Transverse colon (tissue), 4 donors: ENCODE measurements at regions not wholly inside any gene's neighbourhood (a gene's known extent, or its start where the extent isn't known, plus 50 kb on each side); places are given as distances from the start of the nearest gene placed in this dataset.

Source experiments
- DNase-seq: peaks from one replicate; pipeline ENCODE4 v3.0.0-alpha.2; 2019
- H3K27ac ChIP-seq, 4 donors: fragments of 200-600 bp; sonication (generic); 2 replicates each; pipeline ENCODE4 v1.5.1; 2016 to 2018; ENCODE audit warnings: inconsistent platforms in 4 of 4
- H3K27me3 ChIP-seq: fragments of 200-600 bp; sonication (generic); 2 replicates; pipeline ENCODE4 v1.5.1; 2017; ENCODE audit warnings: inconsistent platforms
- H3K36me3 ChIP-seq, 4 donors: fragments of 200-600 bp; sonication (generic); 2 replicates each; pipeline ENCODE4 v1.5.1; 2017 to 2019; ENCODE audit warnings: inconsistent platforms in 4 of 4
- H3K4me1 ChIP-seq, 4 donors: fragments of 200-600 bp; sonication (generic); 2 replicates each; pipeline ENCODE4 v1.5.1; 2017 to 2020; ENCODE audit warnings: inconsistent platforms in 4 of 4
- H3K4me3 ChIP-seq, 4 donors: fragments of 200-600 bp; sonication (generic); 1 replicate in 1 of 4; 2 replicates in 3 of 4; pipeline versions ENCODE4 v1.5.1 to v1.6.1; 2017 to 2019; ENCODE audit warnings: inconsistent platforms in 4 of 4
- H3K9me3 ChIP-seq, 2 donors: fragments of 200-600 bp; sonication (generic); 2 replicates each; pipeline ENCODE4 v1.5.1; 2017 to 2019; ENCODE audit warnings: inconsistent platforms in 2 of 2
- EP300 ChIP-seq: sonication (generic); formaldehyde crosslinking; IDR thresholded peaks from one replicate; pipeline ENCODE4 v1.6.1; 2017; ENCODE audit warnings: antibody characterized with exemption, low read depth
- POLR2A ChIP-seq: fragments of 450-650 bp; IDR thresholded peaks from one replicate; pipeline ENCODE4 v1.6.1; 2016; ENCODE audit warnings: antibody characterized with exemption, mild to moderate bottlenecking, moderate library complexity
- POLR2AphosphoS5 ChIP-seq, 3 donors: sonication (generic); formaldehyde crosslinking; IDR thresholded peaks; one replicate each; pipeline ENCODE4 v1.6.1; 2016; ENCODE audit warnings: antibody characterized with exemption in 3 of 3
- WGBS, 2 donors: methylation state at CpG; one replicate each; pipeline ENCODE4 v1.1.5; 2018; ENCODE audit warnings: low coverage in 1 of 2; 5-methylcytosine and 5-hydroxymethylcytosine counted together
- in situ Hi-C, 4 donors: fragments of 200-750 bp; cut with MboI; loops; one replicate each; pipeline versions ENCODE4 v1.15.0 to v1.15.1; 2017; ENCODE audit warnings: low sequenced_read_pairs in 3 of 4, low pct_ligation_motif_present in 1 of 4, low pct_unique_long_range_greater_than_20kb in 1 of 4
- intact Hi-C: fragments of 100-400 bp; cut with DNase I; formaldehyde crosslinking; loops from one replicate; pipeline ENCODE4 v1.15.1; 2023; ENCODE audit warnings: low total_unique reads
- TF ChIP-seq, protein P1 (sequence below), 5 experiments: fragments of 200-600 bp in 3 of 5; fragments of 450-650 bp in 2 of 5; sonication (generic) in 3 of 5; IDR thresholded peaks; 1 replicate in 2 of 5; 2 replicates in 3 of 5; pipeline ENCODE4 v1.5.1; 2016 to 2017; ENCODE audit warnings: antibody characterized with exemption in 5 of 5, inconsistent platforms in 3 of 5, mild to moderate bottlenecking in 2 of 5, moderate library complexity in 1 of 5

- 92 to 93% methylated on average over 1 of the region's 1 CpG for WGBS, 2 donors
- Histone ChIP-seq H3K9me3 (no peaks in the 10 kb centered on the region), H3K27ac (no peak overlapping the region), H3K27me3 (no peaks in the 10 kb centered on the region), H3K36me3 (no peaks in the 10 kb centered on the region), H3K4me3 (no peak overlapping the region), H3K4me1 (no peaks in the 10 kb centered on the region)
- in situ Hi-C loops (no loop called here), intact Hi-C loops (no loop called here)
- no peak for DNase-seq
- no peak for TF ChIP-seq EP300
- TF ChIP-seq, protein P1, sequence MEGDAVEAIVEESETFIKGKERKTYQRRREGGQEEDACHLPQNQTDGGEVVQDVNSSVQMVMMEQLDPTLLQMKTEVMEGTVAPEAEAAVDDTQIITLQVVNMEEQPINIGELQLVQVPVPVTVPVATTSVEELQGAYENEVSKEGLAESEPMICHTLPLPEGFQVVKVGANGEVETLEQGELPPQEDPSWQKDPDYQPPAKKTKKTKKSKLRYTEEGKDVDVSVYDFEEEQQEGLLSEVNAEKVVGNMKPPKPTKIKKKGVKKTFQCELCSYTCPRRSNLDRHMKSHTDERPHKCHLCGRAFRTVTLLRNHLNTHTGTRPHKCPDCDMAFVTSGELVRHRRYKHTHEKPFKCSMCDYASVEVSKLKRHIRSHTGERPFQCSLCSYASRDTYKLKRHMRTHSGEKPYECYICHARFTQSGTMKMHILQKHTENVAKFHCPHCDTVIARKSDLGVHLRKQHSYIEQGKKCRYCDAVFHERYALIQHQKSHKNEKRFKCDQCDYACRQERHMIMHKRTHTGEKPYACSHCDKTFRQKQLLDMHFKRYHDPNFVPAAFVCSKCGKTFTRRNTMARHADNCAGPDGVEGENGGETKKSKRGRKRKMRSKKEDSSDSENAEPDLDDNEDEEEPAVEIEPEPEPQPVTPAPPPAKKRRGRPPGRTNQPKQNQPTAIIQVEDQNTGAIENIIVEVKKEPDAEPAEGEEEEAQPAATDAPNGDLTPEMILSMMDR (IDR thresholded peaks at IDR 0.05) = no peak
- no peak for TF ChIP-seq POLR2AphosphoS5 (IDR thresholded peaks at IDR 0.05)
- no peak for TF ChIP-seq POLR2A
Measured at GRCh38 chr1:218994615-218995014, 179.1 kb upstream of the LYPLAL1 start.

DNA sequence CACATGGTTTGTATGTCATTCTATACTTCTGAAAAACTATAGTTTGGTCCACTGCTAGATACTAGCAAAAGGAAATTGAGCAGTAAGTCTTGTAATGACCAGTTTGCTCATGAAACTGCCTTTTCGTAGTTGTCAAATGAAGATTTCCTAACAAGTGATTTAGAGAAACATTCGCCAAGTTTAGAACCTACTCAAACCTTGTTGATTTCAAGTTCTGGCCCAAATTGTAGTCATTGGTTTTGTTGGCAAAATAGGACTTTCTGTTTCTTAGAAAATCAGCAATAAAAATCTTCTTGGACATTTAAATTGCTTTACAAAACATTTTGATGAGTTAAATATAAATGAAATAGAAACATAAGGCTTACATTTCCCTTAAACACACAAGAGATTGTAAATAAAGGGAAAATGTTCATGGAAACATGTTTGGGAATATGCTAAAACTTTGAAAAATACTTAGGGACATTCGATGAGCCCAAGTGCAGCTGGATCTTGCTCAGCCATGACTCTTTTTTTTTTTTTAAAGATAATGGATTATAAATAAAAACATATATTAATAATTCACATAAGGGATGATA is 178.5 kb upstream of the LYPLAL1 start:
- no peaks in the 10 kb centered on the region for H3K27me3 ChIP-seq
- no peak overlapping the region for H3K4me3 ChIP-seq
- in situ Hi-C loops (no loop called here), intact Hi-C loops (no loop called here)
- no peaks in the 10 kb centered on the region for H3K36me3 ChIP-seq
- H3K9me3 ChIP-seq = no peaks in the 10 kb centered on the region
- WGBS, 2 donors = 66 to 71% methylated on average over 3 of the region's 3 CpGs
- DNase-seq = no peak
- TF ChIP-seq POLR2AphosphoS5 (IDR thresholded peaks at IDR 0.05) = no peak
- no peak for TF ChIP-seq EP300
- TF ChIP-seq POLR2A = no peak
- TF ChIP-seq, protein P1 (IDR thresholded peaks at IDR 0.05) = no peak
- no peak overlapping the region for H3K27ac ChIP-seq
- H3K4me1 ChIP-seq = no peaks in the 10 kb centered on the region

GRCh38 chr1:218996362-218996761 is 177.3 kb upstream of the LYPLAL1 start:
- TF ChIP-seq EP300 (no peak), POLR2A (no peak), POLR2AphosphoS5 (IDR thresholded peaks at IDR 0.05) (no peak)
- TF ChIP-seq, protein P1 (IDR thresholded peaks at IDR 0.05) = no peak
- Histone ChIP-seq H3K9me3 (no peaks in the 10 kb centered on the region), H3K4me3 (no peak overlapping the region), H3K4me1 (no peaks in the 10 kb centered on the region), H3K36me3 (no peaks in the 10 kb centered on the region), H3K27me3 (no peaks in the 10 kb centered on the region), H3K27ac (no peak overlapping the region)
- intact Hi-C loops (no loop called here), in situ Hi-C loops (no loop called here)
- no peak for DNase-seq

DNA sequence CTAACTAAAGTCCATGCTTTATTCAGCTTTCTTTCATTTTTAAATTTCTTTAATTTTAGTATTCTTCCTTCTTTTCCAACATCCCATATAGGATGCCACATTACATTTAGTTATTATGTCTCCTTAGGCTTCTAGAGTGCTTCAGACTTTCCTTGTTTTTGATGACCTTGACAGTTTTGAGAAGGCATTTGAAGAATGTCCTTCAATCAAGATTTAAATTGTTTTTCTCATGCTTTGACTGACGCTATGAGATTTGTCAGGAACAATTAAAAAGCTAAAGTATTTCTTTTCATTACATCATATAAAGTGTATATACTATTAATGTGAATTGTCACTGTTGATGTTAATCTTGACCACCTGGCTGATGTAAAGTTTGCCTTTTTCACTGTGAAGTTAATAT is 173.7 kb upstream of the LYPLAL1 start:
- H3K27me3 ChIP-seq = no peaks in the 10 kb centered on the region
- no peaks in the 10 kb centered on the region for H3K4me1 ChIP-seq
- H3K27ac ChIP-seq = no peak overlapping the region
- no peak overlapping the region for H3K4me3 ChIP-seq
- H3K36me3 ChIP-seq = no peaks in the 10 kb centered on the region
- no peak for DNase-seq
- in situ Hi-C loops (no loop called here), intact Hi-C loops (no loop called here)
- no peak for TF ChIP-seq POLR2A
- TF ChIP-seq, protein P1 (IDR thresholded peaks at IDR 0.05) = no peak
- no peak for TF ChIP-seq POLR2AphosphoS5 (IDR thresholded peaks at IDR 0.05)
- TF ChIP-seq EP300 = no peak
- peaks cover 0 to 7% of the 10 kb centered on the region in 2 donors for H3K9me3 ChIP-seq
- WGBS, 2 donors = 56% methylated on average over 1 of the region's 1 CpG; no CpG with 5 or more reads in 1 of the 2 donors
